ENCODE measurements at regions not wholly inside any gene's neighbourhood (a gene's known extent, or its start where the extent isn't known, plus 50 kb on each side); places are given as distances from the start of the nearest gene placed in this dataset.

- Histone ChIP-seq H3K4me1 (no peaks in the 10 kb centered on the region), H3K27ac (no peak overlapping the region), H3K4me3 (no peak overlapping the region), H3K9me3 (peaks cover 14 to 20% of the 10 kb centered on the region in 2 donors), H3K27me3 (no peaks in the 10 kb centered on the region), H3K36me3 (no peaks in the 10 kb centered on the region)
- DNase-seq, result no peak
- WGBS, 2 donors (ENCODE audit: low coverage in 1 of 2), result 91 to 100% methylated on average over 1 to 5 of the region's 5 CpGs
- in situ Hi-C loops (cut with MboI; ENCODE audit: low pct_ligation_motif_present in 1 of 4, low pct_unique_long_range_greater_than_20kb in 1 of 4, low sequenced_read_pairs in 3 of 4), result no loop called here
- intact Hi-C loops (cut with DNase I; ENCODE audit: low total_unique reads), result no loop called here
- TF ChIP-seq POLR2A (IDR thresholded peaks at IDR 0.05), result no peak
- no peak for TF ChIP-seq CTCF (IDR thresholded peaks at IDR 0.05)
- no peak for TF ChIP-seq POLR2AphosphoS5 (IDR thresholded peaks at IDR 0.05)
- TF ChIP-seq EP300 (IDR thresholded peaks at IDR 0.05; ENCODE audit: low read depth), result no peak
Measured at GRCh38 chr6:4485735-4486134, 290.5 kb upstream of the CDYL start.

- intact Hi-C loops (cut with DNase I; ENCODE audit: low total_unique reads) (no loop called here), in situ Hi-C loops (cut with MboI; ENCODE audit: low pct_ligation_motif_present in 1 of 4, low pct_unique_long_range_greater_than_20kb in 1 of 4, low sequenced_read_pairs in 3 of 4) (no loop called here)
- Histone ChIP-seq H3K27ac (no peak overlapping the region), H3K4me3 (no peak overlapping the region), H3K36me3 (no peaks in the 10 kb centered on the region), H3K4me1 (no peaks in the 10 kb centered on the region), H3K9me3 (peaks cover 0 to 1% of the 10 kb centered on the region in 2 donors), H3K27me3 (no peaks in the 10 kb centered on the region)
- TF ChIP-seq POLR2A (IDR thresholded peaks at IDR 0.05), result no peak
- no peak for TF ChIP-seq EP300 (IDR thresholded peaks at IDR 0.05; ENCODE audit: low read depth)
- no peak for TF ChIP-seq POLR2AphosphoS5 (IDR thresholded peaks at IDR 0.05)
- TF ChIP-seq CTCF (IDR thresholded peaks at IDR 0.05), result no peak
- 97 to 100% methylated on average over 2 to 29 of the region's 29 CpGs for WGBS, 2 donors (ENCODE audit: low coverage in 1 of 2)
- no peak for DNase-seq
Measured at GRCh38 chr6:4482461-4482860, 293.7 kb upstream of the CDYL start.

- intact Hi-C loops (cut with DNase I; ENCODE audit: low total_unique reads), result no loop called here
- DNase-seq, result no peak
- Histone ChIP-seq H3K27me3 (no peaks in the 10 kb centered on the region), H3K4me3 (no peak overlapping the region), H3K27ac (no peak overlapping the region), H3K9me3 (no peaks in the 10 kb centered on the region), H3K4me1 (no peaks in the 10 kb centered on the region), H3K36me3 (no peaks in the 10 kb centered on the region)
- in situ Hi-C loops (cut with MboI; ENCODE audit: low pct_ligation_motif_present in 1 of 4, low pct_unique_long_range_greater_than_20kb in 1 of 4, low sequenced_read_pairs in 3 of 4), result no loop called here
- WGBS, 2 donors (ENCODE audit: low coverage in 1 of 2), result 61 to 74% methylated on average over 3 to 10 of the region's 10 CpGs
- no peak for TF ChIP-seq EP300 (IDR thresholded peaks at IDR 0.05; ENCODE audit: low read depth)
- no peak for TF ChIP-seq CTCF (IDR thresholded peaks at IDR 0.05)
- no peak for TF ChIP-seq POLR2A (IDR thresholded peaks at IDR 0.05)
- no peak for TF ChIP-seq POLR2AphosphoS5 (IDR thresholded peaks at IDR 0.05)
Measured at GRCh38 chr6:4480788-4481735, 295.1 kb upstream of the CDYL start.

GRCh38 chr6:4478098-4478497 is 298.1 kb upstream of the CDYL start:
- Histone ChIP-seq H3K4me1 (no peaks in the 10 kb centered on the region), H3K4me3 (no peak overlapping the region), H3K36me3 (no peaks in the 10 kb centered on the region), H3K9me3 (no peaks in the 10 kb centered on the region), H3K27ac (no peak overlapping the region), H3K27me3 (no peaks in the 10 kb centered on the region)
- DNase-seq, result no peak
- in situ Hi-C loops (cut with MboI; ENCODE audit: low pct_ligation_motif_present in 1 of 4, low pct_unique_long_range_greater_than_20kb in 1 of 4, low sequenced_read_pairs in 3 of 4), result no loop called here
- intact Hi-C loops (cut with DNase I; ENCODE audit: low total_unique reads), result no loop called here
- WGBS, 2 donors (ENCODE audit: low coverage in 1 of 2), result 69 to 82% methylated on average over 3 of the region's 3 CpGs
- TF ChIP-seq POLR2AphosphoS5 (IDR thresholded peaks at IDR 0.05), result no peak
- TF ChIP-seq EP300 (IDR thresholded peaks at IDR 0.05; ENCODE audit: low read depth), result no peak
- no peak for TF ChIP-seq CTCF (IDR thresholded peaks at IDR 0.05)
- TF ChIP-seq POLR2A (IDR thresholded peaks at IDR 0.05), result no peak

Data from transverse colon (tissue), 4 donors.